H54 (cell line): ENCODE measurements at regions not wholly inside any gene's neighbourhood (a gene's known extent, or its start where the extent isn't known, plus 50 kb on each side); places are given as distances from the start of the nearest gene placed in this dataset.

Experiments used
- DNase-seq: peaks from one replicate; pipeline ENCODE4 v3.0.0; 2011; ENCODE audit warnings: low spot score, mixed read lengths; ENCODE audit not compliant: insufficient read length
- FAIRE-seq: peaks from 3 replicates; lab custom pipeline; 2011; peaks lifted over from hg19 to GRCh38; lab: Jason Lieb, UNC
- POLR2A ChIP-seq: IDR thresholded peaks from 2 replicates; pipeline ENCODE4 v1.6.1; 2011; ENCODE audit warnings: low read depth, mild to moderate bottlenecking, low read length

DNA sequence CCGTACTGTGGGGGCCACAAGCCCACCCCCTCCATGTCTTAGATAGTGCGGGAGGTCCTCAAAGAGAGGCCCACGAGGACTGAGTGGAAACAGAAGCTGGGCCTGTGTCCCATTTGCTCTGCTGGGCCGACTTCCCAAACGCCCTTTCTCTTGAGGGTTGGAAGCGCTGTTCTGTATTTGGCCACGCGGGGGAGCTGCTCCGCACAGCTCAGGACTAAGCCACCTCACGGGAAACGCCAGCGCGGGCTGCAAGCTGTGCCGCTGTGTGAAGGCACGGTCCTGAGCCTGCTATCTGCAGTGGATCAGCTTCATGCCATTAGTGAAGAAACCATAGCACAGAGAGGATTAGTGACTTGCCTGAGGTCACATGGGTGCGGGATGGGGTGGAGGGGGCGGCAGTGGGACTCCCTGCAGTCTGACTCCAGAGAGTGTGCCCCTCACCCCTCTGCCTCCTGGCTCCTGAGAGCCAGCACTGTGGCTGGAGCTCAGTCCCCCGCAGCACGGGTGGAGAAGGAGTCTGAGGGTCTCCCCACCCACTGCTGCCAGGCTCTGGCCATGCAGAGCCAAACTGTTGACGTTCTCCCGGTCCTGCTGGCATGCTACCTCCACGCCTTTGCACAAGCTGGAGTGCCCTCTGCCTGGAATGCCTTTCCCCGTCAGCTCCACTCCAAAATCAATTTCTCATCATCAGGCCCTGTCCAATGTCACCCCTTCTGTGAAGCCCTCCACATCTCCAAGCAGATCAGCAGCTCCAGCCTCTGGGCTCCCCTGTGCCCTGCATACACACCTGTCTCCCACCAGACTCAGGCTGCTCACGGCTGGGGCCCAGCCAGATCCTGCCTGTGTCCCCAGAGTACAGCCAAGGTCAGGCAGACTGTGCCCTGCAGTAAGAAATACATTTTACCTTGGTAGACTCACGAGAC is 51.5 kb upstream of the LRRC32 start:
- FAIRE-seq (no peak), DNase-seq (peak; percentile 65)
- TF ChIP-seq POLR2A: no peak

GRCh38 chr11:76723142-76723541 is 52.6 kb upstream of the LRRC32 start:
- FAIRE-seq (no peak), DNase-seq (no peak)
- TF ChIP-seq POLR2A: no peak

GRCh38 chr11:76723548-76723947 is 53.0 kb upstream of the LRRC32 start:
- FAIRE-seq (no peak), DNase-seq (no peak)
- TF ChIP-seq POLR2A: no peak

GRCh38 chr11:76724171-76724768 is 53.7 kb upstream of the LRRC32 start:
- FAIRE-seq (no peak), DNase-seq (no peak)
- no peak for TF ChIP-seq POLR2A

GRCh38 chr11:76728227-76728626 is 54.9 kb upstream of the TSKU start:
- no peak for DNase-seq
- TF ChIP-seq POLR2A: no peak
- FAIRE-seq: no peak

- FAIRE-seq: no peak
- no peak for TF ChIP-seq POLR2A
- DNase-seq: no peak
These were observed 54.4 kb upstream of the TSKU start for GRCh38 chr11:76728778-76729177.

DNA sequence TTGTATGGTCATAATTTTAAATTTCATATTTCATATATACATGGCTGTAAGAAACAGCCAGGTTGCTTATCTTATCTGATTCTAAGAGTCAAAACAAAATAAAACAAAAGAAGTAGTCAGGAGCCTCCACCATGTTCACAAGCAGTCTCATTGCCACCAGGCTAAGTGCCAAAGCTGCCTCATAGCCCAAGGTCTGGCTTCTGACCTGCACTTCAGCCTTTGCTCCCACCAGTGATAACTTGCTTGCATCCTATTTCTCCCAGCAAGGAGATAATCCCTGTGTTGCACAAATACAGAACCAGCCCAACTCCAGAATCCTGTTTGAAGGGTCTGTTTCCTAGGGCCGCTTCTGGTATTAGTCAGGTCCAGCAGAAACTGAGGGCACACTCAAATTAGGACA is 53.9 kb upstream of the TSKU start:
- TF ChIP-seq POLR2A: no peak
- DNase-seq (no peak), FAIRE-seq (no peak)

DNA sequence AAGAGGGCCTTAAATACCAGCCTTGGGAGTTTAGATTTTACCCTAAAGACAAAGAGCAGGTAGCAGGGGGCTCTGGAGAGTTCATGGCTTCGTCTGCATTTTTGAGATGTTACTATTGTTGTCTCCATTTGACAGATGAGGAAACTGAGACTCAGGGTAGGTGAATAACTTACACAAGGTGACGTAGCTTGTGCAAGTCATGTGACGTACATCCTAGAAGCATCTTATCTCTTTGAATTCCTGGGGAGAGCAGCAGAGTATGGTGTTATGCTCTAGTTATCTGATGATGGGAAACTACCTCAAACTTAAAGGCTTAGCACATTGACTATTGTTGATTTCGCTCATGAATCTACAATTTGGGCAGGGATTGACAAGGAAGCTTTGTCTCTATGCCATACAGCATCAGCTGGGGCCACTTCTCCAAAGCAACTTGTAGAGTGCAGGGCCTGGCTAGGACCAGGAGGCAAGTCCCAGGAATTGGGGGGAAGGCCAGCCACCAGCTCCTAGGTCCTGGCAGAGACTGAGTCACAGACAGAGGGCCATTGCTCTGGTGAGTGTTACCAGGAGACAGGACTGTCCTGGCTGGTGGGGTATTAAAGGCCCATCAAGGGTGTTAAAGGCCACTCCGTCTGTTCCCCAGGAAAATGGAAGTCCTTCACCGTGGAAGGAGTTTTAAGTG is 52.1 kb upstream of the TSKU start:
- no peak for TF ChIP-seq POLR2A
- no peak for FAIRE-seq
- DNase-seq: no peak

DNA sequence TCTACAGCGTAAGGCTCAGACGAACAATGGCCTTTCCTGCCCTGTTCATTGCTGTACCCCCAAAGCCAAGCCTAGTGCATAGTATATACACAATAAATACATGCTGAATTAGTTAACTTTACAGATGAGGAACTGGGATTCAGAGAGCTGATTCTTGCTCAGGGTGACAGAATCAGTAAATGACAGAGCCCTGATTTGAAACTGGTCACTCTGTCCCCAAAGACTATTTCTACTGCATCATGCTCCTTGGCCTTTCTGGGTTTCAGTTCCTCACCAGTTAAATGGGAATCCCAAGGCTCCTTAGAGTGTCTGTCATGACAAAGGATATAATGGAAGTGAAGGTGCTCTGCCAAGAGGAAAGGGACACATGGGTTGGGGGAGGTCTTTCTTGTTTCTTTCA is 50.5 kb upstream of the TSKU start:
- DNase-seq: no peak
- no peak for FAIRE-seq
- no peak for TF ChIP-seq POLR2A
